Keratinocyte (primary cell): ENCODE measurements at regions not wholly inside any gene's neighbourhood (a gene's known extent, or its start where the extent isn't known, plus 50 kb on each side); places are given as distances from the start of the nearest gene placed in this dataset.

Source experiments
- DNase-seq: peaks from one replicate; pipeline ENCODE4 v3.0.0-alpha.2; 2011; ENCODE audit warnings: low read depth, missing footprints, low spot score
- FAIRE-seq: peaks from 2 replicates; lab custom pipeline; 2011; peaks lifted over from hg19 to GRCh38; lab: Jason Lieb, UNC
- H2AFZ ChIP-seq: 2 replicates; pipeline ENCODE4 v1.6.0; 2012; ENCODE audit warnings: low read length, control low read depth, inconsistent platforms; ENCODE audit not compliant: control insufficient read depth
- H3K27ac ChIP-seq: 2 replicates; pipeline ENCODE4 v1.5.1; 2011; ENCODE audit warnings: low read length; ENCODE audit not compliant: control insufficient read depth, insufficient read depth
- H3K27me3 ChIP-seq: 3 replicates; pipeline ENCODE4 v1.6.0; 2011; ENCODE audit warnings: low read length; ENCODE audit not compliant: control insufficient read depth, insufficient read depth; ENCODE audit errors: extremely low read depth
- H3K36me3 ChIP-seq, 2 experiments: 2 replicates in 1 of 2; 3 replicates in 1 of 2; pipeline ENCODE4 v1.5.1; 2011; ENCODE audit warnings: low read length in 2 of 2, mild to moderate bottlenecking in 1 of 2; ENCODE audit not compliant: control insufficient read depth in 2 of 2, insufficient read depth in 2 of 2; ENCODE audit errors: extremely low read depth in 1 of 2
- H3K4me1 ChIP-seq: 3 replicates; pipeline ENCODE4 v1.5.1; 2011; ENCODE audit warnings: low read length; ENCODE audit not compliant: control insufficient read depth, insufficient read depth; ENCODE audit errors: extremely low read depth
- H3K4me2 ChIP-seq: 3 replicates; pipeline ENCODE4 v1.6.0; 2011; ENCODE audit warnings: low read depth, low read length; ENCODE audit not compliant: control insufficient read depth, insufficient read depth; ENCODE audit errors: extremely low read depth
- H3K4me3 ChIP-seq, 3 experiments: fragments of 200-600 bp in 1 of 3; sonication (generic) in 1 of 3; 2 replicates in 2 of 3; 3 replicates in 1 of 3; pipeline ENCODE4 v1.5.1; 2011 to 2016; ENCODE audit warnings: low read length in 3 of 3, mild to moderate bottlenecking in 3 of 3, control low read depth in 2 of 3, inconsistent platforms in 1 of 3, low read depth in 1 of 3, mixed read lengths in 1 of 3, mixed run types in 1 of 3, moderate library complexity in 1 of 3; ENCODE audit not compliant: control insufficient read depth in 2 of 3, insufficient read depth in 2 of 3; ENCODE audit errors: extremely low read depth in 1 of 3
- H3K79me2 ChIP-seq: 2 replicates; pipeline ENCODE4 v1.6.0; 2012; ENCODE audit warnings: low read length; ENCODE audit not compliant: control insufficient read depth, insufficient read depth
- H3K9ac ChIP-seq: 3 replicates; pipeline ENCODE4 v1.6.0; 2011; ENCODE audit warnings: low read length; ENCODE audit not compliant: control insufficient read depth, insufficient read depth; ENCODE audit errors: extremely low read depth
- H3K9me1 ChIP-seq: 3 replicates; pipeline ENCODE4 v1.6.0; 2011; ENCODE audit warnings: low read length; ENCODE audit not compliant: control insufficient read depth, insufficient read depth; ENCODE audit errors: extremely low read depth
- H3K9me3 ChIP-seq: 2 replicates; pipeline ENCODE4 v1.5.1; 2012; ENCODE audit warnings: low read depth, low read length; ENCODE audit not compliant: control insufficient read depth
- H4K20me1 ChIP-seq: 3 replicates; pipeline ENCODE4 v1.6.0; 2011; ENCODE audit warnings: low read length; ENCODE audit not compliant: control insufficient read depth, insufficient read depth; ENCODE audit errors: extremely low read depth
- CTCF ChIP-seq, 3 experiments: IDR thresholded peaks in 1 of 3; conservative IDR thresholded peaks in 1 of 3; optimal IDR thresholded peaks in 1 of 3; 2 replicates in 2 of 3; 3 replicates in 1 of 3; pipeline versions ENCODE3 to v1.5.1; 2011; ENCODE audit warnings: low read length in 3 of 3, mild to moderate bottlenecking in 3 of 3, moderate library complexity in 2 of 3, control low read depth in 1 of 3, inconsistent platforms in 1 of 3; ENCODE audit not compliant: insufficient read depth in 2 of 3; ENCODE audit errors: extremely low read depth in 1 of 3
- EZH2 ChIP-seq: IDR thresholded peaks from one replicate; pipeline ENCODE4 v1.6.1; 2012; ENCODE audit warnings: inconsistent platforms, mild to moderate bottlenecking, low read length, moderate library complexity
- dilution Hi-C: fragments of 300-500 bp; cut with MboI; formaldehyde crosslinking; loops from one replicate; pipeline ENCODE4 v1.7.0; 2020; ENCODE audit warnings: low sequenced_read_pairs; ENCODE audit not compliant: extremely low pct_ligation_motif_present

- DNase-seq (no peak), FAIRE-seq (no peak)
- no peak overlapping the region for H3K9ac ChIP-seq
- no peaks in the 10 kb centered on the region for H3K79me2 ChIP-seq
- no peaks in the 10 kb centered on the region for H4K20me1 ChIP-seq
- no peaks in the 10 kb centered on the region for H3K9me1 ChIP-seq
- H3K4me1 ChIP-seq = no peaks in the 10 kb centered on the region
- TF ChIP-seq EZH2 (no peak), CTCF (optimal IDR thresholded peaks at IDR 0.05 in 1 of 3, IDR thresholded peaks at IDR 0.05 in 1 of 3, conservative IDR thresholded peaks at IDR 0.05 in 1 of 3; ENCODE audit: extremely low read depth in 1 of 3, insufficient read depth in 2 of 3, low read length in 3 of 3) (no peak)
- no peak overlapping the region for H3K4me3 ChIP-seq
- no peaks in the 10 kb centered on the region for H3K27me3 ChIP-seq
- no peak overlapping the region for H3K4me2 ChIP-seq
- no peaks in the 10 kb centered on the region for H3K36me3 ChIP-seq
- no peaks in the 10 kb centered on the region for H3K9me3 ChIP-seq
- no peak overlapping the region for H2AFZ ChIP-seq
- H3K27ac ChIP-seq = no peak overlapping the region
- dilution Hi-C loops = no loop called here
These were observed 55.6 kb upstream of the MYCN start for GRCh38 chr2:15884790-15885189.

- no peak overlapping the region for H3K27ac ChIP-seq
- peaks cover 3% of the 10 kb centered on the region for H3K4me1 ChIP-seq
- H3K27me3 ChIP-seq = no peaks in the 10 kb centered on the region
- H2AFZ ChIP-seq = no peak overlapping the region
- no peaks in the 10 kb centered on the region for H3K79me2 ChIP-seq
- no peaks in the 10 kb centered on the region for H4K20me1 ChIP-seq
- DNase-seq (no peak), FAIRE-seq (no peak)
- no peaks in the 10 kb centered on the region for H3K36me3 ChIP-seq
- dilution Hi-C loops = no loop called here
- TF ChIP-seq CTCF (optimal IDR thresholded peaks at IDR 0.05 in 1 of 3, IDR thresholded peaks at IDR 0.05 in 1 of 3, conservative IDR thresholded peaks at IDR 0.05 in 1 of 3; ENCODE audit: extremely low read depth in 1 of 3, insufficient read depth in 2 of 3, low read length in 3 of 3) (no peak), EZH2 (no peak)
- no peaks in the 10 kb centered on the region for H3K9me3 ChIP-seq
- H3K9ac ChIP-seq = no peak overlapping the region
- H3K9me1 ChIP-seq = no peaks in the 10 kb centered on the region
- no peak overlapping the region for H3K4me2 ChIP-seq
- H3K4me3 ChIP-seq = no peak overlapping the region
These were observed 54.1 kb upstream of the MYCN start for GRCh38 chr2:15886231-15886630.
